Astrocyte (in vitro differentiated cells and primary cell): ENCODE measurements at regions not wholly inside any gene's neighbourhood (a gene's known extent, or its start where the extent isn't known, plus 50 kb on each side); places are given as distances from the start of the nearest gene placed in this dataset.

Source experiments
- CTCF ChIP-seq: IDR thresholded peaks from 2 replicates; pipeline ENCODE4 v1.5.1; 2011; ENCODE audit warnings: low read depth, mild to moderate bottlenecking, inconsistent platforms, low read length, moderate library complexity; ENCODE audit not compliant: insufficient read depth
- EZH2 ChIP-seq: IDR thresholded peaks from 2 replicates; pipeline ENCODE4 v1.6.1; 2012; ENCODE audit warnings: mild to moderate bottlenecking, low read length, inconsistent platforms; ENCODE audit not compliant: insufficient read depth

GRCh38 chr3:101081999-101082398, 88.8 kb upstream of the ABI3BP start:
- TF ChIP-seq CTCF (no peak), EZH2 (no peak)
